IMR-90 (cell line): ENCODE measurements at regions not wholly inside any gene's neighbourhood (a gene's known extent, or its start where the extent isn't known, plus 50 kb on each side); places are given as distances from the start of the nearest gene placed in this dataset.

Experiments
- ATAC-seq: fragments of 200-7000 bp; cut with Tn5 transposase; 2 replicates; pipeline ENCODE4 v1.9.1; 2020; ENCODE audit warnings: low read depth, mild to moderate bottlenecking, moderate library complexity
- BruUV-seq: library from RNA; stranded (reverse); fragments of 400-500 nt; replicated peaks from 2 replicates; lab custom pipeline; 2021; lab: Mats Ljungman, UMichigan
- CTCF ChIA-PET: fragments of 300-600 bp; formaldehyde crosslinking; extraction: SDS; loops from one replicate; lab custom pipeline; 2021; ENCODE audit warnings: antibody characterized with exemption; lab: Yijun Ruan, JAX
- POLR2A ChIA-PET: fragments of 300-600 bp; sonication (Branson Sonifier 250); formaldehyde crosslinking; loops from one replicate; lab custom pipeline; 2022; ENCODE audit warnings: antibody characterized with exemption; ENCODE audit not compliant: unreplicated experiment; lab: Charles Lee
- DNase-seq: peaks from one replicate; pipeline ENCODE4 v3.0.0; 2013
- H2AFZ ChIP-seq: replicated peaks from 2 replicates; pipeline ENCODE3; 2013; ENCODE audit warnings: low read length, mild to moderate bottlenecking; ENCODE audit not compliant: poor library complexity
- H2AK5ac ChIP-seq: 2 replicates; pipeline ENCODE4 v1.6.1; 2013; ENCODE audit warnings: low read depth, low read length, inconsistent platforms
- H2AK9ac ChIP-seq: replicated peaks from 2 replicates; pipeline ENCODE3; 2013; ENCODE audit warnings: mild to moderate bottlenecking, low read depth, low read length, moderate library complexity; ENCODE audit not compliant: poor library complexity
- H2BK120ac ChIP-seq: 2 replicates; pipeline ENCODE4 v1.6.1; 2013; ENCODE audit warnings: low read depth, low read length, inconsistent platforms
- H2BK15ac ChIP-seq: 3 replicates; pipeline ENCODE4 v1.6.1; 2013; ENCODE audit warnings: low read depth, low read length, inconsistent platforms
- H2BK20ac ChIP-seq: 2 replicates; pipeline ENCODE4 v1.6.1; 2013; ENCODE audit warnings: low read depth, mild to moderate bottlenecking, inconsistent platforms, low read length, moderate library complexity
- H2BK5ac ChIP-seq: 2 replicates; pipeline ENCODE4 v1.6.1; 2013; ENCODE audit warnings: mild to moderate bottlenecking, low read depth, low read length, inconsistent platforms; ENCODE audit not compliant: poor library complexity, severe bottlenecking
- H3K14ac ChIP-seq: replicated peaks from 2 replicates; pipeline ENCODE4 v1.6.1; 2013; ENCODE audit warnings: low read depth, low read length, inconsistent platforms
- H3K18ac ChIP-seq: 2 replicates; pipeline ENCODE4 v1.6.1; 2013; ENCODE audit warnings: low read depth, low read length, control low read depth
- H3K23ac ChIP-seq: 2 replicates; pipeline ENCODE4 v1.6.1; 2013; ENCODE audit warnings: low read depth, low read length, inconsistent platforms
- H3K27ac ChIP-seq: 2 replicates; pipeline ENCODE4 v1.5.1; 2013; ENCODE audit warnings: mild to moderate bottlenecking, control low read depth, low read length; ENCODE audit not compliant: insufficient read depth
- H3K27me3 ChIP-seq: 2 replicates; pipeline ENCODE4 v1.6.1; 2013; ENCODE audit warnings: low read length; ENCODE audit not compliant: control insufficient read depth, insufficient read depth
- H3K36me3 ChIP-seq: 2 replicates; pipeline ENCODE4 v1.6.1; 2013; ENCODE audit warnings: low read length, mixed read lengths; ENCODE audit not compliant: control insufficient read depth, insufficient read depth
- H3K4ac ChIP-seq: 2 replicates; pipeline ENCODE4 v1.6.1; 2013; ENCODE audit warnings: low read depth, low read length, inconsistent platforms
- H3K4me1 ChIP-seq: 2 replicates; pipeline ENCODE4 v1.6.1; 2013; ENCODE audit warnings: low read length, mixed read lengths; ENCODE audit not compliant: control insufficient read depth, insufficient read depth
- H3K4me2 ChIP-seq: 2 replicates; pipeline ENCODE4 v1.6.1; 2013; ENCODE audit warnings: low read depth, mild to moderate bottlenecking, control low read depth, low read length, moderate library complexity
- H3K4me3 ChIP-seq: 2 replicates; pipeline ENCODE4 v1.5.1; 2013; ENCODE audit warnings: low read depth, mild to moderate bottlenecking, control low read depth, low read length, moderate library complexity; ENCODE audit not compliant: insufficient read depth
- H3K56ac ChIP-seq: 2 replicates; pipeline ENCODE4 v1.6.1; 2013; ENCODE audit warnings: low read length, inconsistent platforms; ENCODE audit not compliant: insufficient read depth; ENCODE audit errors: extremely low read depth
- H3K79me1 ChIP-seq, 2 experiments: 2 replicates each; pipeline ENCODE4 v1.6.1; 2013; ENCODE audit warnings: low read length in 2 of 2, inconsistent platforms in 1 of 2, low read depth in 1 of 2
- H3K9ac ChIP-seq: 2 replicates; pipeline ENCODE4 v1.6.1; 2013; ENCODE audit warnings: low read depth, low read length, control low read depth
- H3K9me1 ChIP-seq: 2 replicates; pipeline ENCODE4 v1.6.1; 2013; ENCODE audit warnings: low read length, inconsistent platforms; ENCODE audit not compliant: insufficient read depth
- H3K9me3 ChIP-seq: 2 replicates; pipeline ENCODE4 v1.6.1; 2013; ENCODE audit warnings: low read length; ENCODE audit not compliant: control insufficient read depth, insufficient read depth
- H4K20me1 ChIP-seq: 2 replicates; pipeline ENCODE4 v1.6.1; 2013; ENCODE audit warnings: low read length, inconsistent platforms; ENCODE audit not compliant: insufficient read depth
- H4K5ac ChIP-seq: 2 replicates; pipeline ENCODE4 v1.6.1; 2013; ENCODE audit warnings: mild to moderate bottlenecking, low read depth, low read length, control low read depth
- H4K8ac ChIP-seq, 2 experiments: 2 replicates each; pipeline ENCODE4 v1.6.1; 2013; ENCODE audit warnings: low read depth in 2 of 2, low read length in 2 of 2, control low read depth in 1 of 2, inconsistent platforms in 1 of 2
- H4K91ac ChIP-seq: 2 replicates; pipeline ENCODE4 v1.6.1; 2013; ENCODE audit warnings: low read depth, low read length, inconsistent platforms; ENCODE audit not compliant: insufficient read depth
- CTCF ChIP-seq: conservative IDR thresholded peaks from 2 replicates; pipeline ENCODE4 v1.5.1; 2012; ENCODE audit warnings: mild to moderate bottlenecking, low read depth, low read length, improper control_type of control experiment
- SMC3 ChIP-seq: fragments of 150-350 bp; IDR thresholded peaks from 2 replicates; pipeline ENCODE4 v1.6.1; 2016; ENCODE audit warnings: low read depth, mild to moderate bottlenecking, antibody characterized with exemption, low read length, moderate library complexity
- WGBS, 2 experiments: methylation state at CpG; one replicate each; pipeline versions ENCODE4 v1.1.5 to v1.1.7; 2013; ENCODE audit warnings: missing lambda C conversion rate in 2 of 2; ENCODE audit not compliant: insufficient read length in 1 of 2; ENCODE audit errors: extremely low coverage in 2 of 2; 5-methylcytosine and 5-hydroxymethylcytosine counted together
- dilution Hi-C: fragments of 300-500 bp; cut with HindIII; formaldehyde crosslinking; loops from one replicate; pipeline ENCODE4 v1.14.3; 2018; ENCODE audit warnings: low sequenced_read_pairs; ENCODE audit not compliant: unreplicated experiment
- in situ Hi-C: fragments of 300-500 bp; cut with MboI; formaldehyde crosslinking; loops from 3 replicates; pipeline ENCODE4 v1.14.3; 2019; ENCODE audit warnings: low sequenced_read_pairs, inconsistent platforms, mixed read lengths
- intact Hi-C: fragments of 100-400 bp; cut with micrococcal nuclease; formaldehyde crosslinking; loops from 2 replicates; pipeline ENCODE4 v1.10.0; 2022

- no CpG with 5 or more reads among the region's 4 CpGs for WGBS, 2 experiments
- Histone ChIP-seq H3K4me1 (no peaks in the 10 kb centered on the region), H3K9ac (no peak overlapping the region), H3K23ac (no peak overlapping the region), H3K36me3 (no peaks in the 10 kb centered on the region), H2BK20ac (no peak overlapping the region), H3K9me1 (no peaks in the 10 kb centered on the region), H2AK5ac (no peak overlapping the region), H3K27me3 (no peaks in the 10 kb centered on the region), H2BK15ac (no peak overlapping the region), H2AFZ (no peak overlapping the region), H2AK9ac (no peak overlapping the region), H4K8ac (no peak overlapping the region), H4K91ac (no peak overlapping the region), H2BK120ac (no peak overlapping the region), H2BK5ac (no peak overlapping the region), H3K14ac (no peak overlapping the region), H3K18ac (no peak overlapping the region), H3K9me3 (no peaks in the 10 kb centered on the region), H3K79me1 (no peaks in the 10 kb centered on the region), H3K4ac (no peak overlapping the region), H4K20me1 (no peaks in the 10 kb centered on the region), H4K5ac (no peak overlapping the region), H3K27ac (no peak overlapping the region), H3K56ac (no peak overlapping the region), H3K4me2 (no peak overlapping the region), H3K4me3 (no peak overlapping the region)
- ChIA-PET POLR2A (no interaction called here), CTCF (no interaction called here)
- no TSS peak for BruUV-seq
- in situ Hi-C loops, result no loop called here
- TF ChIP-seq CTCF (no peak), SMC3 (no peak)
- dilution Hi-C loops, result no loop called here
- ATAC-seq (no peak), DNase-seq (no peak)
- intact Hi-C loops, result no loop called here
Observed at GRCh38 chr11:28439403-28439802, 331.2 kb downstream of the METTL15 start.
